ENCODE measurements at regions not wholly inside any gene's neighbourhood (a gene's known extent, or its start where the extent isn't known, plus 50 kb on each side); places are given as distances from the start of the nearest gene placed in this dataset.

DNA sequence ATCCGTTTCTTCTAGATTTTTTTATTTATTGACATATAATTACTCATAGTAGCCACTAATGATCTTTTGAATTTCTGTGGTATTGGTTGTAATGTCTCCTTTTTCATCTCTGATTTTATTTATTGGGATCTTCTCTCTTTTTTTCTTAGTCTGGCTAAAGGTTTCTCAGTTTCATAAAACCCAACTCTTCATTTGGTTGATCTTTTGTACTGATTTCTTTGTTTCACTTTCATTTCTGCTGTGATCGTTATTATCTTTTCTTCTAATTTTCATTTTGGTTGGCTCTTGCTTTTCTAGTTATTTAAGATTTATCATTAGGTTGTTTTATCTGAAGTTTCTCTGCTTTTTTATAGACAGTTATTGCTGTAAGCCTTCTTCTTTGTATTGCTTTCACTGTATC, 463.6 kb upstream of the CRIM1 start:
- H3K27me3 ChIP-seq = no peaks in the 10 kb centered on the region
- H3K4me3 ChIP-seq = no peak overlapping the region
- no peaks in the 10 kb centered on the region for H3K4me1 ChIP-seq
- intact Hi-C loops (cut with DNase I; ENCODE audit: low total_unique reads) = no loop called here
- no peaks in the 10 kb centered on the region for H3K36me3 ChIP-seq
- TF ChIP-seq CTCF (IDR thresholded peaks at IDR 0.05) = no peak
- TF ChIP-seq POLR2A (IDR thresholded peaks at IDR 0.05) = no peak
- DNase-seq = no peak
- no peaks in the 10 kb centered on the region for H3K9me3 ChIP-seq
- H3K27ac ChIP-seq = no peak overlapping the region

GRCh38 chr2:35891528-35891927, 464.1 kb upstream of the CRIM1 start:
- no peak overlapping the region for H3K4me3 ChIP-seq
- H3K4me1 ChIP-seq = no peaks in the 10 kb centered on the region
- no peak overlapping the region for H3K27ac ChIP-seq
- H3K27me3 ChIP-seq = no peaks in the 10 kb centered on the region
- H3K9me3 ChIP-seq = no peaks in the 10 kb centered on the region
- intact Hi-C loops (cut with DNase I; ENCODE audit: low total_unique reads) = no loop called here
- no peak for TF ChIP-seq POLR2A (IDR thresholded peaks at IDR 0.05)
- TF ChIP-seq CTCF (IDR thresholded peaks at IDR 0.05) = no peak
- H3K36me3 ChIP-seq = no peaks in the 10 kb centered on the region
- no peak for DNase-seq

DNA sequence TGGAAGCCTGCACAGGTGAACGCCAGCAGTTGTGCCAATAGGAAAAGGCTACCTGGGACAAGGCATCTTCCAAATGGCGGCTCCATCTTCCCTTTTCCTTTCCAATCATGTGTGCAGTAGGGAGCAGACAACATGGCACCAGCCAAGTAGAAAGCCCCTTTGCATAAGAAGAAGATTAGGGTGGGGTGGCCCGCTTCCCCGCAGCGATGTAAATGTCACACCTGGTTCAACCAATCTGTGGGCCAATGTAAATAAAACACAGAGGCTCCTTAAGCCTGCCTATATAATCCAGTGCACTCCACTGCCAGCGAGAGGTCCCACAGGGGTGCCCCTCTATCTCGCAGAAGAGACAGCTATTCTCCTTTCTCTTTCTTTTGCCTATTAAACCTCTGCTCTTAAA, 468.4 kb upstream of the CRIM1 start:
- intact Hi-C loops (cut with DNase I; ENCODE audit: low total_unique reads) = no loop called here
- Histone ChIP-seq H3K4me3 (no peak overlapping the region), H3K36me3 (no peaks in the 10 kb centered on the region), H3K27ac (no peak overlapping the region), H3K27me3 (no peaks in the 10 kb centered on the region), H3K9me3 (no peaks in the 10 kb centered on the region), H3K4me1 (no peaks in the 10 kb centered on the region)
- DNase-seq = no peak
- TF ChIP-seq POLR2A (IDR thresholded peaks at IDR 0.05) (no peak), CTCF (IDR thresholded peaks at IDR 0.05) (no peak)

DNA sequence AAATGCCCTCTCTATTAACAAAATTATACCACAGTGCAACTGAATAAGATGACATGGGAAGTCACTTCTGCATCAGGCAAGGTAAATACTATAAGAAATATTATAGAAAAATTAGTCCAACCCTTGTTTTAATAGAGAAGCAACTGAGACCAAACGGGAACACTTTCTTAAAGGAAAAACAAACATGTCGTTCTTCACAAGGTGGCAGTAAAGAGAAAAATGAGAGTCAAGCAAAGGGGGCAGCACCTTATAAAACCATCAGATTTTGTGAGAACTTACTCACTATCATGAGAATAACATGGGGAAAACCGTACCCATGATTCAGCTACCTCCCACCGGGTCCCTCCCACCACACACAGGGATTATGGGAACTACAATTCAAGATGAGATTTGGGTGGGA, 481.7 kb upstream of the CRIM1 start:
- TF ChIP-seq POLR2A (IDR thresholded peaks at IDR 0.05) (no peak), CTCF (IDR thresholded peaks at IDR 0.05) (no peak)
- Histone ChIP-seq H3K36me3 (no peaks in the 10 kb centered on the region), H3K9me3 (no peaks in the 10 kb centered on the region), H3K27me3 (no peaks in the 10 kb centered on the region), H3K27ac (no peak overlapping the region), H3K4me1 (no peaks in the 10 kb centered on the region), H3K4me3 (no peak overlapping the region)
- DNase-seq = no peak
- intact Hi-C loops (cut with DNase I; ENCODE audit: low total_unique reads) = no loop called here

DNA sequence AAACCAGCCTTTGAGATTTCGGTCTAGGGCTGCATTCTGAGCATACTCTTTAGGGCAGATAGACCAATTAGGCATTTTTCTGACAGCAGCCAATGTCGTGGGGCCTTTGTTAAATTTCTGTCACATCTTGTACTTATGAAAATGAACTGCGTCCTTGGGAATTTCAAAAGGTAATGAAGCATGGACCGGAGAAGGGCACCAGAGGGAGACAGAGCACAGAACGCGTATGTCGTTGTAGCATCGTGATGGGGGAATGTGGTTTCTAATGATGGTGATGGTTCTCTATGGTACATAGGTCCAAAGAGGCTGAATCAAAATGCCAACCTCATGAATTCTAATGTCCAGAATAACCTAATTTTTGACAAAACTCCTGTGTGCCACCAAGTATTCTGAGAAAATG, 483.9 kb upstream of the CRIM1 start:
- Histone ChIP-seq H3K4me1 (no peaks in the 10 kb centered on the region), H3K4me3 (no peak overlapping the region), H3K9me3 (no peaks in the 10 kb centered on the region), H3K27me3 (no peaks in the 10 kb centered on the region), H3K36me3 (no peaks in the 10 kb centered on the region), H3K27ac (no peak overlapping the region)
- intact Hi-C loops (cut with DNase I; ENCODE audit: low total_unique reads) = no loop called here
- TF ChIP-seq POLR2A (IDR thresholded peaks at IDR 0.05) (no peak), CTCF (IDR thresholded peaks at IDR 0.05) (no peak)
- no peak for DNase-seq

Measured in uterus (tissue), 3 donors.